ENCODE measurements at regions not wholly inside any gene's neighbourhood (a gene's known extent, or its start where the extent isn't known, plus 50 kb on each side); places are given as distances from the start of the nearest gene placed in this dataset.
"Not testable (repeated sequence)": the region's sequence is repeated elsewhere in the genome, so short reads cannot be mapped to it uniquely, and the experiment has no call there.

- Histone ChIP-seq H3K36me3 (no peaks in the 10 kb centered on the region), H3K4me3 (no peak overlapping the region), H3K27me3 (replicated peaks in 1 of 7) (no peaks in the 10 kb centered on the region), H3K9me3 (peaks cover 0 to 18% (median 9%) of the 10 kb centered on the region in 8 donors), H3K27ac (no peak overlapping the region), H3K4me1 (no peaks in the 10 kb centered on the region)
- intact Hi-C loops (cut with DNase I; ENCODE audit: low total_unique reads), result no loop called here
- WGBS, 5 donors, result 82 to 91% (median 85%) methylated on average over 12 to 15 of the region's 15 CpGs
- TF ChIP-seq POLR2A (IDR thresholded peaks at IDR 0.05), result no peak
- no peak for TF ChIP-seq CTCF (IDR thresholded peaks at IDR 0.05 in 8 of 11, conservative IDR thresholded peaks at IDR 0.05 in 3 of 11)
- no peak for TF ChIP-seq POLR2AphosphoS5 (IDR thresholded peaks at IDR 0.05)
- DNase-seq, result no peak
Measured at GRCh38 chr4:66284991-66285451, 614.7 kb upstream of the EPHA5 start.

GRCh38 chr4:66279084-66279483 lies 608.8 kb upstream of the EPHA5 start:
- no peak for DNase-seq
- Histone ChIP-seq H3K27ac (no peak overlapping the region), H3K4me1 (no peaks in the 10 kb centered on the region), H3K27me3 (replicated peaks in 1 of 7) (no peaks in the 10 kb centered on the region), H3K4me3 (no peak overlapping the region), H3K9me3 (peaks cover 0 to 4% (median 0%) of the 10 kb centered on the region in 8 donors), H3K36me3 (no peaks in the 10 kb centered on the region)
- intact Hi-C loops (cut with DNase I; ENCODE audit: low total_unique reads), result no loop called here
- TF ChIP-seq POLR2A (IDR thresholded peaks at IDR 0.05) (no peak), CTCF (IDR thresholded peaks at IDR 0.05 in 8 of 11, conservative IDR thresholded peaks at IDR 0.05 in 3 of 11) (no peak), POLR2AphosphoS5 (IDR thresholded peaks at IDR 0.05) (no peak)
- WGBS, 5 donors, result 85 to 97% (median 90%) methylated on average over 1 of the region's 1 CpG

- no peak for DNase-seq
- peaks cover 0 to 12% (median 7%) of the 10 kb centered on the region in 8 donors for H3K9me3 ChIP-seq
- 50 to 68% (median 59%) methylated on average over 4 of the region's 4 CpGs for WGBS, 5 donors
- TF ChIP-seq POLR2A (IDR thresholded peaks at IDR 0.05), result no peak
- TF ChIP-seq CTCF (IDR thresholded peaks at IDR 0.05 in 8 of 11, conservative IDR thresholded peaks at IDR 0.05 in 3 of 11), result no peak
- TF ChIP-seq POLR2AphosphoS5 (IDR thresholded peaks at IDR 0.05), result no peak
- no peak overlapping the region for H3K27ac ChIP-seq
- H3K36me3 ChIP-seq, result no peaks in the 10 kb centered on the region
- intact Hi-C loops (cut with DNase I; ENCODE audit: low total_unique reads), result no loop called here
- no peaks in the 10 kb centered on the region for H3K4me1 ChIP-seq
- H3K27me3 ChIP-seq (replicated peaks in 1 of 7), result no peaks in the 10 kb centered on the region
- H3K4me3 ChIP-seq, result no peak overlapping the region
Measured at GRCh38 chr4:66275411-66276038, 605.2 kb upstream of the EPHA5 start.

- Histone ChIP-seq H3K36me3 (no peaks in the 10 kb centered on the region), H3K9me3 (peaks cover 0 to 23% (median 12%) of the 10 kb centered on the region in 8 donors), H3K4me1 (no peaks in the 10 kb centered on the region), H3K27me3 (replicated peaks in 1 of 7) (no peaks in the 10 kb centered on the region), H3K27ac (no peak overlapping the region), H3K4me3 (no peak overlapping the region)
- 38 to 71% (median 58%) methylated on average over 1 of the region's 1 CpG for WGBS, 5 donors
- intact Hi-C loops (cut with DNase I; ENCODE audit: low total_unique reads), result no loop called here
- no peak for TF ChIP-seq CTCF (IDR thresholded peaks at IDR 0.05 in 8 of 11, conservative IDR thresholded peaks at IDR 0.05 in 3 of 11)
- no peak for TF ChIP-seq POLR2AphosphoS5 (IDR thresholded peaks at IDR 0.05)
- no peak for TF ChIP-seq POLR2A (IDR thresholded peaks at IDR 0.05)
- DNase-seq, result no peak
Measured at GRCh38 chr4:66273110-66273509, 602.8 kb upstream of the EPHA5 start.

- H3K9me3 ChIP-seq, result peaks cover 0 to 36% (median 14%) of the 10 kb centered on the region in 8 donors
- H3K4me3 ChIP-seq; H3K27me3 ChIP-seq (replicated peaks in 1 of 7); H3K36me3 ChIP-seq; DNase-seq; H3K27ac ChIP-seq; H3K4me1 ChIP-seq; intact Hi-C loops (cut with DNase I; ENCODE audit: low total_unique reads): not testable (repeated sequence)
- WGBS, 5 donors, result 52 to 72% (median 63%) methylated on average over 2 of the region's 2 CpGs
Measured at GRCh38 chr4:66270356-66270755, 600.1 kb upstream of the EPHA5 start.

- intact Hi-C loops (cut with DNase I; ENCODE audit: low total_unique reads); H3K36me3 ChIP-seq: not testable (repeated sequence)
- 76 to 90% (median 87%) methylated on average over 5 of the region's 5 CpGs for WGBS, 5 donors
Measured at GRCh38 chr4:66266554-66266953, 596.3 kb upstream of the EPHA5 start.

More at GRCh38 chr4:66266554-66266953, 596.3 kb upstream of the EPHA5 start:
- peaks cover 0 to 46% (median 15%) of the 10 kb centered on the region in 8 donors for H3K9me3 ChIP-seq
- H3K4me1 ChIP-seq; DNase-seq; H3K27ac ChIP-seq; H3K27me3 ChIP-seq (replicated peaks in 1 of 7); H3K4me3 ChIP-seq: not testable (repeated sequence)
